SU-DHL-6 (cell line): ENCODE measurements at regions not wholly inside any gene's neighbourhood (a gene's known extent, or its start where the extent isn't known, plus 50 kb on each side); places are given as distances from the start of the nearest gene placed in this dataset.

Experiments
- H2AFZ ChIP-seq: fragments of 200-600 bp; sonication (generic); 2 replicates; pipeline ENCODE4 v1.6.1; 2014; ENCODE audit warnings: low read depth, mild to moderate bottlenecking, moderate library complexity, mixed read lengths, antibody characterized with exemption, low read length; ENCODE audit not compliant: severe bottlenecking
- H3F3A ChIP-seq: fragments of 200-600 bp; shearing (Covaris generic); 2 replicates; pipeline ENCODE4 v1.6.0; 2016; ENCODE audit warnings: antibody characterized with exemption, mild to moderate bottlenecking; ENCODE audit not compliant: insufficient read depth
- H3K27ac ChIP-seq: fragments of 200-600 bp; sonication (generic); 2 replicates; pipeline ENCODE4 v1.5.1; 2016; ENCODE audit warnings: low read depth, mild to moderate bottlenecking, low read length, moderate library complexity, mixed read lengths
- H3K27me3 ChIP-seq: fragments of 200-600 bp; sonication (generic), shearing (Covaris generic); 2 replicates; pipeline ENCODE4 v1.6.0; 2014; ENCODE audit warnings: mild to moderate bottlenecking, low read length
- H3K36me3 ChIP-seq: fragments of 200-600 bp; sonication (generic); 2 replicates; pipeline ENCODE4 v1.6.1; 2014; ENCODE audit warnings: mild to moderate bottlenecking, low read length, mixed read lengths
- H3K4me2 ChIP-seq: fragments of 300-600, 200-600 bp; shearing (Covaris generic), sonication (generic); 2 replicates; pipeline ENCODE4 v1.6.0; 2014; ENCODE audit warnings: low read length, low read depth, mild to moderate bottlenecking; ENCODE audit not compliant: poor library complexity, severe bottlenecking
- H3K4me3 ChIP-seq: fragments of 200-600 bp; sonication (generic); 2 replicates; pipeline ENCODE4 v1.5.1; 2014; ENCODE audit warnings: antibody characterized with exemption, low read length, mild to moderate bottlenecking, mixed read lengths; ENCODE audit not compliant: insufficient read depth, poor library complexity, severe bottlenecking
- H3K79me2 ChIP-seq: fragments of 200-600 bp; sonication (generic); 2 replicates; pipeline ENCODE4 v1.6.1; 2014; ENCODE audit warnings: mild to moderate bottlenecking, low read length, moderate library complexity; ENCODE audit not compliant: insufficient read depth
- H3K9ac ChIP-seq: fragments of 200-600 bp; sonication (generic); 2 replicates; pipeline ENCODE4 v1.7.0; 2014; ENCODE audit warnings: mild to moderate bottlenecking, low read length
- H3K9me2 ChIP-seq: fragments of 200-600 bp; sonication (generic); replicated peaks from 2 replicates; pipeline ENCODE4 v1.6.1; 2014; ENCODE audit warnings: low read length; ENCODE audit not compliant: insufficient read depth
- H3K9me3 ChIP-seq: fragments of 200-600 bp; sonication (generic); 2 replicates; pipeline ENCODE4 v1.6.1; 2014; ENCODE audit warnings: low read length, mixed read lengths; ENCODE audit not compliant: insufficient read depth
- H4K20me1 ChIP-seq: fragments of 200-600 bp; sonication (generic); 2 replicates; pipeline ENCODE4 v1.6.1; 2014; ENCODE audit warnings: low read depth, mild to moderate bottlenecking, antibody characterized with exemption, low read length, moderate library complexity, mixed read lengths
- CTCF ChIP-seq: fragments of 200-600 bp; sonication (generic); IDR thresholded peaks from one replicate; pipeline ENCODE4 v1.5.1; 2017; ENCODE audit warnings: antibody characterized with exemption, mild to moderate bottlenecking, low read length, moderate library complexity; ENCODE audit not compliant: insufficient read depth, poor library complexity, severe bottlenecking
- EZH2phosphoT487 ChIP-seq: fragments of 200-600 bp; sonication (generic), shearing (Covaris generic); conservative IDR thresholded peaks from 2 replicates; pipeline ENCODE4 v1.6.1; 2018; ENCODE audit warnings: mild to moderate bottlenecking, antibody characterized with exemption, low read length, moderate library complexity, mixed read lengths

- Histone ChIP-seq H3K79me2 (no peaks in the 10 kb centered on the region), H3K36me3 (no peaks in the 10 kb centered on the region), H3K4me3 (no peak overlapping the region), H3K9ac (no peak overlapping the region), H3K9me2 (no peaks in the 10 kb centered on the region), H3K27me3 (no peaks in the 10 kb centered on the region), H4K20me1 (no peaks in the 10 kb centered on the region), H3K27ac (no peak overlapping the region), H3F3A (no peaks in the 10 kb centered on the region), H2AFZ (no peak overlapping the region), H3K4me2 (no peak overlapping the region), H3K9me3 (no peaks in the 10 kb centered on the region)
- no peak for TF ChIP-seq EZH2phosphoT487
- no peak for TF ChIP-seq CTCF
These were observed 218.6 kb downstream of the MTHFS start for GRCh38 chr15:79678032-79678701.

GRCh38 chr15:79680720-79681119 is 216.1 kb downstream of the MTHFS start:
- no peak overlapping the region for H2AFZ ChIP-seq
- H3K27me3 ChIP-seq, result no peaks in the 10 kb centered on the region
- H3K4me3 ChIP-seq, result no peak overlapping the region
- TF ChIP-seq CTCF (no peak), EZH2phosphoT487 (no peak)
- no peaks in the 10 kb centered on the region for H3K9me2 ChIP-seq
- no peak overlapping the region for H3K27ac ChIP-seq
- H3F3A ChIP-seq, result no peaks in the 10 kb centered on the region
- no peaks in the 10 kb centered on the region for H3K79me2 ChIP-seq
- no peaks in the 10 kb centered on the region for H4K20me1 ChIP-seq
- no peaks in the 10 kb centered on the region for H3K9me3 ChIP-seq
- no peak overlapping the region for H3K9ac ChIP-seq
- no peaks in the 10 kb centered on the region for H3K36me3 ChIP-seq
- no peak overlapping the region for H3K4me2 ChIP-seq

- no peak for TF ChIP-seq CTCF
- TF ChIP-seq EZH2phosphoT487, result no peak
- Histone ChIP-seq H3K36me3 (no peaks in the 10 kb centered on the region), H3F3A (no peaks in the 10 kb centered on the region), H3K27me3 (no peaks in the 10 kb centered on the region), H3K4me2 (no peak overlapping the region), H3K27ac (no peak overlapping the region), H3K9me2 (no peaks in the 10 kb centered on the region), H3K4me3 (no peak overlapping the region), H2AFZ (no peak overlapping the region), H4K20me1 (no peaks in the 10 kb centered on the region), H3K79me2 (no peaks in the 10 kb centered on the region), H3K9me3 (no peaks in the 10 kb centered on the region), H3K9ac (no peak overlapping the region)
These were observed 214.5 kb downstream of the MTHFS start for GRCh38 chr15:79682285-79682684.
